22Rv1 (cell line): ENCODE measurements at regions not wholly inside any gene's neighbourhood (a gene's known extent, or its start where the extent isn't known, plus 50 kb on each side); places are given as distances from the start of the nearest gene placed in this dataset.

ENCODE experiments used
- CTCF ChIP-seq: fragments of 450-650 bp; IDR thresholded peaks from 2 replicates; pipeline ENCODE4 v1.5.1; 2017; ENCODE audit warnings: mild to moderate bottlenecking
- ZFX ChIP-seq: fragments of 450-650 bp; IDR thresholded peaks from 2 replicates; pipeline ENCODE4 v1.6.1; 2017; ENCODE audit warnings: antibody characterized with exemption, borderline replicate concordance

- TF ChIP-seq CTCF (no peak), ZFX (no peak)
Observed at GRCh38 chr4:79164907-79165610, 160.8 kb downstream of the NAA11 start.
